ENCODE measurements at regions not wholly inside any gene's neighbourhood (a gene's known extent, or its start where the extent isn't known, plus 50 kb on each side); places are given as distances from the start of the nearest gene placed in this dataset.

DNA sequence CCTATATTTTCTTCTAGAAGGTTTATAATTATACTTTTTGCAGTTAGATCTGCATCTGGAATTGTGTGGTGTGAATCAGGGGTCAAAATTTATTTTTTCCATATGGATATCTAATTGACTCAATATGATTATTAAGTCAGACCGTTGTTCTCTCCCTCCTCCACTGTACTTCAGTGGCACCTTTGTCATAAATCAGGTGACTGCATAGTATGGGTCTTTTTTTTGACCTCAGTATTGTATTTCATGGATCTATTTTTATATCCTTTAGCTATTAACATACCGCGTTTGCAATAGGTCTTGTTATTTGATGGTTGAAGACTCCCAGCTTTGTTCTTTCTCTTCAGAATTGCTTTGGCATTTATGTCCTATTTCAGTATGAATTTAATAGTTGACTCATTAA, 107.4 kb downstream of the BOD1 start:
- TF ChIP-seq YY1 (IDR thresholded peaks at IDR 0.05; ENCODE audit: low read depth) (no peak), RAD21 (IDR thresholded peaks at IDR 0.05; ENCODE audit: low read depth) (no peak), TEAD4 (IDR thresholded peaks at IDR 0.05) (no peak), NFIC (IDR thresholded peaks at IDR 0.05) (no peak), EGR1 (IDR thresholded peaks at IDR 0.05) (no peak), TAF1 (IDR thresholded peaks at IDR 0.05; ENCODE audit: low read depth) (no peak), EP300 (IDR thresholded peaks at IDR 0.05; ENCODE audit: borderline replicate concordance) (no peak), USF1 (IDR thresholded peaks at IDR 0.05) (no peak)
- TF ChIP-seq, protein P1, sequence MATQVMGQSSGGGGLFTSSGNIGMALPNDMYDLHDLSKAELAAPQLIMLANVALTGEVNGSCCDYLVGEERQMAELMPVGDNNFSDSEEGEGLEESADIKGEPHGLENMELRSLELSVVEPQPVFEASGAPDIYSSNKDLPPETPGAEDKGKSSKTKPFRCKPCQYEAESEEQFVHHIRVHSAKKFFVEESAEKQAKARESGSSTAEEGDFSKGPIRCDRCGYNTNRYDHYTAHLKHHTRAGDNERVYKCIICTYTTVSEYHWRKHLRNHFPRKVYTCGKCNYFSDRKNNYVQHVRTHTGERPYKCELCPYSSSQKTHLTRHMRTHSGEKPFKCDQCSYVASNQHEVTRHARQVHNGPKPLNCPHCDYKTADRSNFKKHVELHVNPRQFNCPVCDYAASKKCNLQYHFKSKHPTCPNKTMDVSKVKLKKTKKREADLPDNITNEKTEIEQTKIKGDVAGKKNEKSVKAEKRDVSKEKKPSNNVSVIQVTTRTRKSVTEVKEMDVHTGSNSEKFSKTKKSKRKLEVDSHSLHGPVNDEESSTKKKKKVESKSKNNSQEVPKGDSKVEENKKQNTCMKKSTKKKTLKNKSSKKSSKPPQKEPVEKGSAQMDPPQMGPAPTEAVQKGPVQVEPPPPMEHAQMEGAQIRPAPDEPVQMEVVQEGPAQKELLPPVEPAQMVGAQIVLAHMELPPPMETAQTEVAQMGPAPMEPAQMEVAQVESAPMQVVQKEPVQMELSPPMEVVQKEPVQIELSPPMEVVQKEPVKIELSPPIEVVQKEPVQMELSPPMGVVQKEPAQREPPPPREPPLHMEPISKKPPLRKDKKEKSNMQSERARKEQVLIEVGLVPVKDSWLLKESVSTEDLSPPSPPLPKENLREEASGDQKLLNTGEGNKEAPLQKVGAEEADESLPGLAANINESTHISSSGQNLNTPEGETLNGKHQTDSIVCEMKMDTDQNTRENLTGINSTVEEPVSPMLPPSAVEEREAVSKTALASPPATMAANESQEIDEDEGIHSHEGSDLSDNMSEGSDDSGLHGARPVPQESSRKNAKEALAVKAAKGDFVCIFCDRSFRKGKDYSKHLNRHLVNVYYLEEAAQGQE (IDR thresholded peaks at IDR 0.05; ENCODE audit: low read depth) = no peak

GRCh38 chr5:173507171-173507570, 109.3 kb downstream of the BOD1 start:
- TF ChIP-seq, protein P2, sequence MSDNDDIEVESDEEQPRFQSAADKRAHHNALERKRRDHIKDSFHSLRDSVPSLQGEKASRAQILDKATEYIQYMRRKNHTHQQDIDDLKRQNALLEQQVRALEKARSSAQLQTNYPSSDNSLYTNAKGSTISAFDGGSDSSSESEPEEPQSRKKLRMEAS (IDR thresholded peaks at IDR 0.05) = no peak
- TF ChIP-seq, protein P1 (IDR thresholded peaks at IDR 0.05; ENCODE audit: low read depth) = no peak
- TF ChIP-seq NFIC (IDR thresholded peaks at IDR 0.05) (no peak), EGR1 (IDR thresholded peaks at IDR 0.05) (no peak), TEAD4 (IDR thresholded peaks at IDR 0.05) (no peak), ZBTB7A (IDR thresholded peaks at IDR 0.05; ENCODE audit: low read depth) (no peak), EP300 (IDR thresholded peaks at IDR 0.05; ENCODE audit: borderline replicate concordance) (no peak), TCF12 (IDR thresholded peaks at IDR 0.05; ENCODE audit: low read depth) (no peak), FOXM1 (IDR thresholded peaks at IDR 0.05; ENCODE audit: borderline replicate concordance, low read depth) (no peak), CREB1 (IDR thresholded peaks at IDR 0.05; ENCODE audit: low read depth) (no peak), CEBPB (IDR thresholded peaks at IDR 0.05) (no peak), RAD21 (IDR thresholded peaks at IDR 0.05; ENCODE audit: low read depth) (no peak), YY1 (IDR thresholded peaks at IDR 0.05; ENCODE audit: low read depth) (no peak)

DNA sequence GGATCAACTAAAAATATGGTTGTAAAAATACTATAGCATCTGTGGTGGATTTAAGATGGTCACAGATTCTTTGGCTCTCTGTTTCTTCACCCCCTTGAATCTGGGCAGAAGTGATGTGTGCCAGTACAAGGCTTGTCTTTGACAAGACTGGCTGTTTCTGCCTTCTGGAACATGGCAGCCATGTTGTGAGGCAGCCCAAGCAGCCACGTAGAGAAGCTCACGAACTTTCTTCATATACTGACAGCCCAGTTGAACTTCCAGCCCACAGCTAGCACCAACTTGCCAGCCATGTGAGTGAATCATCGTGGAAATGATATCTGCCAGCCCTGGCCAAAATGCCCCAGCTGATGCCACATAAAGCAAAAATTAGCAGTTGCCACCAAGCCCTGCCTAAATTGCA, 110.8 kb downstream of the BOD1 start:
- TF ChIP-seq TCF12 (IDR thresholded peaks at IDR 0.05; ENCODE audit: low read depth) = no peak
- TF ChIP-seq, protein P1 (IDR thresholded peaks at IDR 0.05; ENCODE audit: low read depth) = no peak
- 0 out of 2 replicates have a peak, but pooled peaks have one; percentile 31 for TF ChIP-seq YY1 (IDR thresholded peaks at IDR 0.05; ENCODE audit: low read depth)

DNA sequence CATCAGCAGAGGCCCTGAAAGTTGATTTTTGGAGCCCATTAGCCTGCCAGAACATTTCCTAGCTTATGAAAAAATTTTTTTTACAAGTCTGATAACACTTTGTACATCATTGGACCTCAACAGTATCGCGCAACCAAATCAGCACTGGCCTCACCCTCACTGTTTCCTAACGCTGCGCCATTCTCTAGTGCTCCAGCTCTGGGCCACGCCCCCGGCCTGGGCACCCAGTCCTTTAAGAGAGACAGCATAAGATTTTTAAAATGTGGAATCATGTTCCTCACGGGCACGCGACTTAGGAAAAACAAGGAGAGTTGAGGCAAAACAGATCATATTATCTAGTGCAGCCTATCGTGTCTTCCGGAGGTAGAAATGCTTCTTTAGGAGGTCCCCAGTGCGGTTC, 114.5 kb downstream of the BOD1 start:
- TF ChIP-seq, protein P1 (IDR thresholded peaks at IDR 0.05; ENCODE audit: low read depth) = no peak
- no peak for TF ChIP-seq FOXM1 (IDR thresholded peaks at IDR 0.05; ENCODE audit: borderline replicate concordance, low read depth)
- no peak for TF ChIP-seq RAD21 (IDR thresholded peaks at IDR 0.05; ENCODE audit: low read depth)
- no peak for TF ChIP-seq TAF1 (IDR thresholded peaks at IDR 0.05; ENCODE audit: low read depth)
- no peak for TF ChIP-seq EGR1 (IDR thresholded peaks at IDR 0.05)
- TF ChIP-seq TCF12 (IDR thresholded peaks at IDR 0.05; ENCODE audit: low read depth) = no peak
- no peak for TF ChIP-seq YY1 (IDR thresholded peaks at IDR 0.05; ENCODE audit: low read depth)
- no peak for TF ChIP-seq NFIC (IDR thresholded peaks at IDR 0.05)
- TF ChIP-seq, protein P2 (IDR thresholded peaks at IDR 0.05) = no peak
- TF ChIP-seq CEBPB (IDR thresholded peaks at IDR 0.05) = no peak
- TF ChIP-seq TEAD4 (IDR thresholded peaks at IDR 0.05) = no peak
- TF ChIP-seq ZBTB7A (IDR thresholded peaks at IDR 0.05; ENCODE audit: low read depth) = no peak
- no peak for TF ChIP-seq CREB1 (IDR thresholded peaks at IDR 0.05; ENCODE audit: low read depth)
- TF ChIP-seq EP300 (IDR thresholded peaks at IDR 0.05; ENCODE audit: borderline replicate concordance) = no peak
- TF ChIP-seq USF1 (IDR thresholded peaks at IDR 0.05) = no peak
